ENCODE measurements at regions not wholly inside any gene's neighbourhood (a gene's known extent, or its start where the extent isn't known, plus 50 kb on each side); places are given as distances from the start of the nearest gene placed in this dataset.

- TF ChIP-seq CTCF (conservative IDR thresholded peaks at IDR 0.05; ENCODE audit: low read depth in 2 of 2): no peak
- TF ChIP-seq REST (IDR thresholded peaks at IDR 0.05; ENCODE audit: unreplicated experiment): no peak
- no peak for TF ChIP-seq EZH2 (IDR thresholded peaks at IDR 0.05; ENCODE audit: low read depth, unreplicated experiment)
- no peak for TF ChIP-seq ZNF114 (CRISPR knock-in tag; IDR thresholded peaks at IDR 0.05)
- TF ChIP-seq NANOG (IDR thresholded peaks at IDR 0.05; ENCODE audit: borderline replicate concordance): no peak
Measured at GRCh38 chr14:104335176-104335575, 196.8 kb downstream of the KIF26A start.

All from GM23338 (cell line).